ENCODE measurements at regions not wholly inside any gene's neighbourhood (a gene's known extent, or its start where the extent isn't known, plus 50 kb on each side); places are given as distances from the start of the nearest gene placed in this dataset.

DNA sequence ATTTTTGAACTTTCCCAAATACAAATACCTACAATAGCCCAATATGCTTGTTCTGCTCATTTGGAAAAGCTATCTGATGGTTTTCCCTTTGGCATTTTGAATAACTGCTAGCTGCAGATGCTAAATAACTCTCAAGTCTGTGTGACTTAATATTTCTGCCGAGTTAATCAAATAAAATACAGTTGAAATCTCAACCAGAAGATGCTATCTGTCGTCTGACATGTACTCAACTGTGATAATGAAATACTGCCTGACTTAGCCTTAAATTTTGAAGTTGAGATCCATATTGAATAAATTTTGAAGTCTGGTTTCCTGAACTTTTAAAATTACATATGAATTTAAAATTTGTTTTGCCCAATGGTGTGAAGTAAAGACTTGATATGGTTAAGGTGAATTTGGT lies 204.4 kb upstream of the MEX3C start:
- Histone ChIP-seq H3K23ac (ENCODE audit: insufficient read length, low read depth, low read length) (no peak overlapping the region), H2AFZ (ENCODE audit: low read length) (no peak overlapping the region), H4K20me1 (ENCODE audit: control insufficient read depth, insufficient read depth, insufficient read length) (no peaks in the 10 kb centered on the region), H2BK20ac (ENCODE audit: low read depth, low read length, poor library complexity, severe bottlenecking) (no peak overlapping the region), H3K79me1 (ENCODE audit: insufficient read depth, low read depth, low read length, poor library complexity, severe bottlenecking) (no peaks in the 10 kb centered on the region), H3K18ac (ENCODE audit: insufficient read length, low read depth, low read length) (no peak overlapping the region), H4K5ac (ENCODE audit: insufficient read length, low read depth, low read length) (no peak overlapping the region), H2BK15ac (ENCODE audit: low read depth, low read length) (no peak overlapping the region), H3K9me3 (ENCODE audit: control insufficient read depth, low read depth, low read length) (no peaks in the 10 kb centered on the region), H3K9ac (ENCODE audit: extremely low read depth, insufficient read length, low read length) (no peak overlapping the region), H2BK5ac (ENCODE audit: insufficient read length, low read length) (no peak overlapping the region), H2BK12ac (ENCODE audit: insufficient read length, low read depth, low read length) (no peak overlapping the region), H3K4me1 (ENCODE audit: insufficient read depth, low read length) (peaks cover 6% of the 10 kb centered on the region; the same call in 1 of the 2 replicates), H3K14ac (ENCODE audit: insufficient read depth, low read length) (no peak overlapping the region), H2BK120ac (ENCODE audit: low read depth, low read length, poor library complexity, severe bottlenecking) (no peak overlapping the region), H3K4me2 (ENCODE audit: insufficient read depth, insufficient read length, low read length) (no peak overlapping the region), H4K8ac (replicated peaks; ENCODE audit: insufficient read length, low read depth, low read length) (no peak overlapping the region), H3K27ac (ENCODE audit: insufficient read length, low read depth, low read length) (no peak overlapping the region), H3K56ac (ENCODE audit: insufficient read length, low read depth, low read length) (no peak overlapping the region), H4K91ac (ENCODE audit: insufficient read length, low read depth, low read length) (no peak overlapping the region), H3T11ph (ENCODE audit: low read length) (no peak overlapping the region), H3K79me2 (ENCODE audit: insufficient read depth, low read length) (no peaks in the 10 kb centered on the region), H3K27me3 (ENCODE audit: insufficient read depth, low read length) (no peaks in the 10 kb centered on the region), H3K4ac (ENCODE audit: low read depth, low read length) (no peak overlapping the region), H2AK5ac (ENCODE audit: insufficient read length, low read length) (no peak overlapping the region), H3K23me2 (ENCODE audit: insufficient read length, low read depth, low read length, poor library complexity, severe bottlenecking) (no peaks in the 10 kb centered on the region)
- H3K4me1 Mint-ChIP-seq: peaks cover 55 to 56% of the 10 kb centered on the region in 2 experiments
- H3K36me3 Mint-ChIP-seq (ENCODE audit: insufficient read depth in 1 of 3, low read depth in 3 of 3): no peaks in the 10 kb centered on the region; a peak in 1 of 7 replicates
- TF ChIP-seq, protein P1, sequence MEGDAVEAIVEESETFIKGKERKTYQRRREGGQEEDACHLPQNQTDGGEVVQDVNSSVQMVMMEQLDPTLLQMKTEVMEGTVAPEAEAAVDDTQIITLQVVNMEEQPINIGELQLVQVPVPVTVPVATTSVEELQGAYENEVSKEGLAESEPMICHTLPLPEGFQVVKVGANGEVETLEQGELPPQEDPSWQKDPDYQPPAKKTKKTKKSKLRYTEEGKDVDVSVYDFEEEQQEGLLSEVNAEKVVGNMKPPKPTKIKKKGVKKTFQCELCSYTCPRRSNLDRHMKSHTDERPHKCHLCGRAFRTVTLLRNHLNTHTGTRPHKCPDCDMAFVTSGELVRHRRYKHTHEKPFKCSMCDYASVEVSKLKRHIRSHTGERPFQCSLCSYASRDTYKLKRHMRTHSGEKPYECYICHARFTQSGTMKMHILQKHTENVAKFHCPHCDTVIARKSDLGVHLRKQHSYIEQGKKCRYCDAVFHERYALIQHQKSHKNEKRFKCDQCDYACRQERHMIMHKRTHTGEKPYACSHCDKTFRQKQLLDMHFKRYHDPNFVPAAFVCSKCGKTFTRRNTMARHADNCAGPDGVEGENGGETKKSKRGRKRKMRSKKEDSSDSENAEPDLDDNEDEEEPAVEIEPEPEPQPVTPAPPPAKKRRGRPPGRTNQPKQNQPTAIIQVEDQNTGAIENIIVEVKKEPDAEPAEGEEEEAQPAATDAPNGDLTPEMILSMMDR (conservative IDR thresholded peaks at IDR 0.05): no peak
- H3K4me3 Mint-ChIP-seq: no peak overlapping the region
- no peak overlapping the region for H3K27ac Mint-ChIP-seq
- no CpG with 5 or more reads among the region's 2 CpGs for WGBS (ENCODE audit: extremely low coverage, insufficient read length, low lambda C conversion rate)
- H3K27me3 Mint-ChIP-seq (ENCODE audit: low read depth): no peaks in the 10 kb centered on the region
- no peaks in the 10 kb centered on the region; a peak in 2 of 5 replicates for H3K9me3 Mint-ChIP-seq
- DNase-seq: no peak
